A204.1 (cell line): ENCODE measurements at regions not wholly inside any gene's neighbourhood (a gene's known extent, or its start where the extent isn't known, plus 50 kb on each side); places are given as distances from the start of the nearest gene placed in this dataset.
"Not testable (repeated sequence)": the region's sequence is repeated elsewhere in the genome, so short reads cannot be mapped to it uniquely, and the experiment has no call there.

Experiments used
- FAIRE-seq: peaks from 2 replicates; lab custom pipeline; 2012; peaks lifted over from hg19 to GRCh38; lab: Jason Lieb, UNC

GRCh38 chr6:164072240-164072666, 657.7 kb downstream of the QKI start:
- no peak for FAIRE-seq

GRCh38 chr6:164069350-164069990, 655.0 kb downstream of the QKI start:
- FAIRE-seq, result no peak

GRCh38 chr6:164068527-164068926, 654.0 kb downstream of the QKI start:
- FAIRE-seq, result no peak

- no peak for FAIRE-seq
Measured at GRCh38 chr6:164066766-164067165, 652.2 kb downstream of the QKI start.

GRCh38 chr6:164066335-164066734, 651.8 kb downstream of the QKI start:
- FAIRE-seq, result no peak

GRCh38 chr6:164063346-164063745, 648.8 kb downstream of the QKI start:
- no peak for FAIRE-seq

DNA sequence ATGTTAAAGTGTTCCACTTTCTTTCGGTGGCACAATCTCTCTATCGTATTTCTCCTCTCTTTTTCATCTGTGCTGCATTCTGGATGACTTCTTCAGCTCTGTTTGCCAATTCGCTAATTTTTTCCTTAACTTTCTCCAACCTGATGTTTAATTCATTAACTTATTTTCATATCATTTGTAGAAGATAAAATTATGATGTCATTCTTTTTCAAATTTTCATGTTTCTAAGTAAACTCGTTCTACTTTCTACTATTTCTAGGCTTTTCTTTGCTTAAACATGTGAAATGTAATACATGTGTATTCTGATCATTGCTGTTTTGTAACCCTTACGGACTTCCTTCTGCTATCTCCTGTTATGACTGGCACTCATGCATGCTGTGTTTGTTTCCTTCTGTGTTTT, 648.4 kb downstream of the QKI start:
- FAIRE-seq, result no peak

DNA sequence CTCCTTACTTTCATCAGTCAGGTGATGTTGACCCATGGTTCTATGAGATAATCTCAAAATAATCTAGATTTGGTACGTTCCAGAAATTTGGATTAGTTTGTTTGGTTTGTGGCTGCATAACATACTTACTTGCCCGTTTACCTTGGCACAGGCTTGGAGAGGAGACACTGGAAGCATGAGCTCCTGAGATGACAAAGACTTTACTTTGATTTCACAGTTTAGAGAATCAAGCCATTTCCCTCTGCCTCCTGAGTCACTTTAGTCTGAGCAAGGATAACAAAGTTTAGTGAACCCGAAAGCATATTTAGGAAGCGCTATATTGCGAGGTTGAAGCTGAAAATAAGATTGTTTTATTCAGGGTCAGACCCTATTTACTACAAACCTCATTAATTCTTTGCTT, 643.4 kb downstream of the QKI start:
- FAIRE-seq, result no peak

DNA sequence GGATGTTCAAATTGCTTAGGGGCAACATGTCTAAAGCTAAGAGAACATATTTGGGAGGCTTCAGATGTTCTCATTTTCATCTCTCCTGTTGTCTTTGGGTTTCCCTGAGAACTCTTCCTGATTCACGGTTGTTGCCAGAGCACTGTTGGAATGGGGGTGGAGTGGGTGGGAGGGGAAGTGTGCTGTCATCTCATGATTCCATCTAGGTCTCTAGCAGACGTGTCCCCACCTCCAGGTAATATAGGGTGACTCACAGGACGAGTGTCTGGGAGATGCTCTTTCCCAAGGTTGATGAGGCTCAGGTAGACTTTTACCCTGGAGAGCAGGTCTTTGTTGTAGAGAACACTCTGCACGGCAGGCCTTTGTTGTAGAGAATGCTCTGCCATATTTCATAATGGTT, 636.9 kb downstream of the QKI start:
- no peak for FAIRE-seq

DNA sequence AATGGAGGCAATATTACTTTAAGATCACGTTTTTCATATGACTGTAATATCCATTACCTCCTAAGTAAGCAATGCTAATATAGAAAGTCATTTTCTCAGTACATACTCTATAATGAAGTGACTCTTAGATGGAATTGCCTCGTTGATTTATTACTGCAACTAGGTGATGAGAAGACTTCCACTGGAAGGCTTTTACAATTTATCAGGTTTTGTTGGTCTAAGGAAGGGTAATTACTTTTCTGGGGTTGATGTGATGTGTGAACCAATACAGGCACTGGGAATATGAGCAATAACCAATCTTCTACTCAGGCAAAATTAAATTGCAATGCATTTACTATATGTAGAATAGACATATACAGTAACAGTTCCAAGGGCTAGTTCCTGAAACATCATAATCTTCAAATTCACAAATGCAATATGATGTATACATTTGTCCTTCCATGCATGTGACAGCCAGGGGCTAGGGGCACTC, 635.0 kb downstream of the QKI start:
- FAIRE-seq, result no peak

DNA sequence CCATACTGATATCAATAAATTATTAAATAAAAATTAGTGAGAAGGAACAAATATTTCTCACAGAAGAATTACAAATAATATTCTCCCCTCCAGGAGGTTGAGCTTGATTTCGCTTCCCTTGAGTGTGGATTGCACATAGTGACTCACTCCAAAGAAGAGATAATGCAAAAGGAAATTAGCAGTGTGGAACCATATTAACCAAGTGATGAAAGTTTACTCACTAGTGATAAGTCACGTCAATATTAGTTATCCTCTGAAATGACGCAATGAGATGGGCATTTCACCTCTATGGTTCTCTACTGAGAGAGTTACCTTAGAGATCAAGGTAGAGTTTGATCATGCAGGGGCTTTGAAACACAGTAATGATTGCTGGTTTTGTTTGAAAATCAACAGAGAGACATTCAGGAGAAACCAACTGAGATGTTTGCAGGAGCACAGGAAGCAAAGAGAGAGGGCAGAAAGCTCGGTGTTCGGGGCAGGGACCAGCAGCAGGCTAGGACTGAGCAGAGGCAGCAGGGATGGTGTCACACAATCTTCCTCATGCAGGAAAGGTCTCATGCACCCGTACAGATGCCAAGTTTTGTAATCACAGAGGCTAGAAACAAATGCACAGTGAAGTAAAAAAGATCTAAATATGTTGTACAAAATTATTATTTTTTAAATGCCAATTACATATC, 634.5 kb downstream of the QKI start:
- no peak for FAIRE-seq

- no peak for FAIRE-seq
Measured at GRCh38 chr6:164045082-164045481, 630.6 kb downstream of the QKI start.

GRCh38 chr6:164043656-164044055, 629.1 kb downstream of the QKI start:
- FAIRE-seq, result not testable (repeated sequence)

- FAIRE-seq, result no peak
Measured at GRCh38 chr6:164042212-164042611, 627.7 kb downstream of the QKI start.

DNA sequence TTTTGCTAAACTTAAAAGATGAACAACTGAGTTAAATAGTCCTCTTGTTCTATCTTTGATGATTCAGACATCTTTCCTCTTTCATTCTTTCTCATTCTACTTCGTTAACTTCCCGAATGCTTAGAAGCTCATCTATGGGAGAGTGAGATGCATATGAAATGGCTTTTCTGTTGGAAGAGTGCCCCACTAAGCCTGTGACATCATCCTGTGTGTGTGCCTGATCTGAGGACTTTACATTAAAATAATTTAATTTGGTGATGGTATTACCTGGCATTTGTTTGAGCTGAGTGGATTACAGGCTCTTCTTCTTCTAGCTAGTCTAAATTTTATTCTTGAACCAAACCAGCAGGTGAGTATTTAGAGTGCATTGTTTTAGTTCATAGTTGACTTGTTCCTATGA, 626.5 kb downstream of the QKI start:
- no peak for FAIRE-seq

- no peak for FAIRE-seq
Measured at GRCh38 chr6:164039954-164040375, 625.4 kb downstream of the QKI start.

GRCh38 chr6:164037171-164037870, 622.8 kb downstream of the QKI start:
- no peak for FAIRE-seq

- FAIRE-seq, result no peak
Measured at GRCh38 chr6:164035900-164036485, 621.5 kb downstream of the QKI start.

DNA sequence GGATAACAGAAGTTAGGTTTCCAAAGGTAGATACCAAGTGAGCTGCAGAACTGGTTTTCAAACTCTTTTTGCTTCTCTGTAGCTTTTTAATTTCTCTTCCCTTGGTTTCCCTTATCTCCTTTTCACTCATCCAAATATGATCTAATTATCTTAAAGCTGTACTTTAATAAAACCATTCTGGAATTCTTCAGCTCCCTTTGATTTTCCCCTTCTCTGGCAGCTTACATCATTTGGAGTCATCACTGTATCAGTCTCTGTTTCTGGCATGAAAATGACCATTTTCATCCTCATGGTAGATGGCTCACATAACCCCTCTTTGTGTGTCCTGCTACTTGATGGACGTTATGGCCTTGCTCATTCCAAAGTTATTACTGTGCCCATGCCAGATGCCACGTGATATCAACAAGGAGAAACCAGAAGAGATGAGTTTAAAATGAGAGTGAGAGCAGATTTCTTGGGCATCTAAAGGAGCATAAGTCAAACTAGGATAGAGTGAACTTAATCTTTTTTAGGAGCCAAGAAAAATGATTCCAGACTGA, 620.2 kb downstream of the QKI start:
- no peak for FAIRE-seq

- FAIRE-seq, result no peak
Measured at GRCh38 chr6:164025180-164025579, 610.7 kb downstream of the QKI start.

DNA sequence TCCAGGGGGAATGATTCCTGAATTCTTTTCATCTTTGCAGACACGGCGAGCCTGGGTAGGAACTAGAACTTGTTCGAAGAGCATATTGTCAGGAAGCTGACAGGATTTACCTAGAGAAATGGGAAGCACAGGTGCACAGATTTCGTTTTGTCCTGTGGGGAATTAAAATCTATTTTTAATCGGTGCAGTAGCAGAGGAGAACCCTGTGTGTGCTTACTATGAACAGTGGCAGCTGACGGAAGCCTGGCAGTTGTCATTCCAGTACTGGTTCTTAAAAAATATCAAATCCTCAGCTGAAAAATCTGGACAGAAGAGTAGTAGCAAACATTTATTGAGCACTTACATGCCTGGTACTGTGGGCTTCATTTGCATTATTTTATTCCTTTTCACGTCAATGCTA, 609.0 kb downstream of the QKI start:
- FAIRE-seq, result no peak

DNA sequence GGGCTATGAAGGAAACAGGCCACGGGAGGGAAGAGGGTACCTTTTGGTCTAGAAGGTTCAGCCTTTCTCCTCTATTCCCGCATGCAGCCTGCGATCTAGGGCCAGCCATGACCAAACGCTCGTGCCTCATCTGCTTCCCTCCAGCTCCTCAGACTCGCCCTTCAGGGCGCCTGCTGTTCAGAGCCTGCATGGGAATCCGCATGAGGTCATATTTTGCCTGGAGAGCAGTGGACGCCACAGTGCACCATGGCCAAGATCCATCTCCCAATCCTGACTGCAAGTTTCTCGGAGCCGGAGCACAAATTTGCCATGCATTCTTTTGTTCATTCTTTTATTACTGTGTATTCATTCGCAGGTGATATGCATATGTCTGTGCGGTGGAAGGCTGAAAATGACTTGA, 608.1 kb downstream of the QKI start:
- no peak for FAIRE-seq
